H9 (cell line): ENCODE measurements at regions not wholly inside any gene's neighbourhood (a gene's known extent, or its start where the extent isn't known, plus 50 kb on each side); places are given as distances from the start of the nearest gene placed in this dataset.
A peak's percentile ranks its signal among the peaks of the same experiment; 100 is the strongest.

ENCODE experiments used
- DNase-seq: peaks from one replicate; pipeline ENCODE4 v3.0.0-alpha.2; 2017
- H2AFZ ChIP-seq: one replicate; pipeline ENCODE4 v1.6.1; 2013; ENCODE audit warnings: mild to moderate bottlenecking, low read length, control low read depth, moderate library complexity
- H2AK5ac ChIP-seq: 2 replicates; pipeline ENCODE4 v1.6.1; 2013; ENCODE audit warnings: low read length, control low read depth, mixed read lengths; ENCODE audit not compliant: insufficient read length
- H2BK120ac ChIP-seq: one replicate; pipeline ENCODE4 v1.6.1; 2013; ENCODE audit warnings: low read depth, mild to moderate bottlenecking, low read length, control low read depth, inconsistent platforms; ENCODE audit not compliant: poor library complexity, severe bottlenecking
- H2BK12ac ChIP-seq: 2 replicates; pipeline ENCODE4 v1.6.1; 2013; ENCODE audit warnings: low read length, control low read depth, mixed read lengths, low read depth; ENCODE audit not compliant: insufficient read length
- H2BK15ac ChIP-seq: 2 replicates; pipeline ENCODE4 v1.6.1; 2013; ENCODE audit warnings: low read depth, low read length, control low read depth
- H2BK20ac ChIP-seq: one replicate; pipeline ENCODE4 v1.6.1; 2013; ENCODE audit warnings: low read depth, mild to moderate bottlenecking, low read length, control low read depth, inconsistent platforms; ENCODE audit not compliant: poor library complexity, severe bottlenecking
- H2BK5ac ChIP-seq: 2 replicates; pipeline ENCODE4 v1.6.1; 2013; ENCODE audit warnings: low read length, control low read depth, mixed read lengths; ENCODE audit not compliant: insufficient read length
- H3K14ac ChIP-seq: 2 replicates; pipeline ENCODE4 v1.6.1; 2013; ENCODE audit warnings: low read length, control low read depth; ENCODE audit not compliant: insufficient read depth
- H3K18ac ChIP-seq: 2 replicates; pipeline ENCODE4 v1.6.1; 2013; ENCODE audit warnings: low read depth, mild to moderate bottlenecking, mixed read lengths, low read length, control low read depth; ENCODE audit not compliant: insufficient read length
- H3K23ac ChIP-seq: 2 replicates; pipeline ENCODE4 v1.6.1; 2013; ENCODE audit warnings: low read length, control low read depth, mixed read lengths, low read depth; ENCODE audit not compliant: insufficient read length
- H3K23me2 ChIP-seq: 2 replicates; pipeline ENCODE4 v1.6.1; 2013; ENCODE audit warnings: low read depth, mild to moderate bottlenecking, mixed read lengths, low read length, control low read depth; ENCODE audit not compliant: insufficient read length, poor library complexity, severe bottlenecking
- H3K27ac ChIP-seq: 2 replicates; pipeline ENCODE4 v1.5.1; 2013; ENCODE audit warnings: low read length, control low read depth, mixed read lengths, low read depth; ENCODE audit not compliant: insufficient read length
- H3K27me3 ChIP-seq: 2 replicates; pipeline ENCODE4 v1.6.1; 2013; ENCODE audit warnings: low read length, control low read depth, inconsistent platforms; ENCODE audit not compliant: insufficient read depth
- H3K4ac ChIP-seq: 2 replicates; pipeline ENCODE4 v1.6.1; 2013; ENCODE audit warnings: low read depth, mild to moderate bottlenecking, control low read depth, inconsistent platforms, low read length, moderate library complexity
- H3K4me1 ChIP-seq: 2 replicates; pipeline ENCODE4 v1.6.1; 2013; ENCODE audit warnings: low read length, control low read depth, inconsistent platforms; ENCODE audit not compliant: insufficient read depth
- H3K4me2 ChIP-seq: 2 replicates; pipeline ENCODE4 v1.6.1; 2013; ENCODE audit warnings: low read length, control low read depth, mixed read lengths; ENCODE audit not compliant: insufficient read length, insufficient read depth
- H3K56ac ChIP-seq: 2 replicates; pipeline ENCODE4 v1.6.1; 2013; ENCODE audit warnings: low read depth, mild to moderate bottlenecking, mixed read lengths, low read length, control low read depth; ENCODE audit not compliant: insufficient read length
- H3K79me1 ChIP-seq: 2 replicates; pipeline ENCODE4 v1.6.1; 2013; ENCODE audit warnings: low read depth, mild to moderate bottlenecking, moderate library complexity, low read length, control low read depth, inconsistent platforms; ENCODE audit not compliant: insufficient read depth, poor library complexity, severe bottlenecking
- H3K79me2 ChIP-seq: 2 replicates; pipeline ENCODE4 v1.6.1; 2013; ENCODE audit warnings: low read length, control low read depth, inconsistent platforms; ENCODE audit not compliant: insufficient read depth
- H3K9ac ChIP-seq: 2 replicates; pipeline ENCODE4 v1.6.1; 2013; ENCODE audit warnings: low read length, control low read depth, mixed read lengths; ENCODE audit not compliant: insufficient read length; ENCODE audit errors: extremely low read depth
- H3K9me3 ChIP-seq: one replicate; pipeline ENCODE4 v1.6.1; 2013; ENCODE audit warnings: low read depth, low read length, inconsistent platforms; ENCODE audit not compliant: control insufficient read depth
- H3T11ph ChIP-seq: one replicate; pipeline ENCODE4 v1.6.1; 2013; ENCODE audit warnings: mild to moderate bottlenecking, low read length, control low read depth, inconsistent platforms
- H4K20me1 ChIP-seq: one replicate; pipeline ENCODE4 v1.6.1; 2013; ENCODE audit not compliant: control insufficient read depth, insufficient read length, insufficient read depth
- H4K5ac ChIP-seq: 2 replicates; pipeline ENCODE4 v1.6.1; 2013; ENCODE audit warnings: low read depth, mild to moderate bottlenecking, mixed read lengths, low read length, control low read depth; ENCODE audit not compliant: insufficient read length
- H4K8ac ChIP-seq: replicated peaks from 2 replicates; pipeline ENCODE4 v1.6.1; 2013; ENCODE audit warnings: low read length, control low read depth, mixed read lengths, low read depth; ENCODE audit not compliant: insufficient read length
- H4K91ac ChIP-seq: 2 replicates; pipeline ENCODE4 v1.6.1; 2013; ENCODE audit warnings: low read depth, mild to moderate bottlenecking, moderate library complexity, mixed read lengths, low read length, control low read depth; ENCODE audit not compliant: insufficient read length
- H3K27ac Mint-ChIP-seq, 3 experiments: 2 replicates in 2 of 3; 3 replicates in 1 of 3; pipeline ENCODE4 v1.8.0; 2020 to 2021; ENCODE audit warnings: mixed read lengths in 3 of 3, mild to moderate bottlenecking in 1 of 3, moderate library complexity in 1 of 3
- H3K27me3 Mint-ChIP-seq: 2 replicates; pipeline ENCODE4 v1.8.0; 2021; ENCODE audit warnings: low read depth, mild to moderate bottlenecking, moderate library complexity, mixed read lengths
- H3K36me3 Mint-ChIP-seq, 3 experiments: 2 replicates in 2 of 3; 3 replicates in 1 of 3; pipeline ENCODE4 v1.8.0; 2020 to 2021; ENCODE audit warnings: low read depth in 3 of 3, mixed read lengths in 3 of 3; ENCODE audit not compliant: insufficient read depth in 1 of 3
- H3K4me1 Mint-ChIP-seq, 2 experiments: 2 replicates each; pipeline ENCODE4 v1.8.0; 2020; ENCODE audit warnings: mixed read lengths in 2 of 2
- H3K4me3 Mint-ChIP-seq, 2 experiments: 2 replicates in 1 of 2; 3 replicates in 1 of 2; pipeline ENCODE4 v1.8.0; 2020 to 2021; ENCODE audit warnings: mild to moderate bottlenecking in 2 of 2, mixed read lengths in 2 of 2, moderate library complexity in 1 of 2
- H3K9me3 Mint-ChIP-seq, 2 experiments: 2 replicates in 1 of 2; 3 replicates in 1 of 2; pipeline ENCODE4 v1.8.0; 2020; ENCODE audit warnings: mild to moderate bottlenecking in 2 of 2, mixed read lengths in 2 of 2, moderate library complexity in 1 of 2
- WGBS: extraction: QIAGEN DNeasy Blood & Tissue Kit; methylation state at CpG from one replicate; pipeline ENCODE4 v1.1.7; 2013; ENCODE audit warnings: missing lambda C conversion rate, low lambda C conversion rate, mixed read lengths; ENCODE audit not compliant: insufficient read length; ENCODE audit errors: extremely low coverage; 5-methylcytosine and 5-hydroxymethylcytosine counted together
- TF ChIP-seq, protein P1 (sequence below): fragments of 200-600 bp; sonication (generic); conservative IDR thresholded peaks from 3 replicates; pipeline ENCODE4 v1.8.0; 2021; ENCODE audit warnings: antibody characterized with exemption, mild to moderate bottlenecking

DNA sequence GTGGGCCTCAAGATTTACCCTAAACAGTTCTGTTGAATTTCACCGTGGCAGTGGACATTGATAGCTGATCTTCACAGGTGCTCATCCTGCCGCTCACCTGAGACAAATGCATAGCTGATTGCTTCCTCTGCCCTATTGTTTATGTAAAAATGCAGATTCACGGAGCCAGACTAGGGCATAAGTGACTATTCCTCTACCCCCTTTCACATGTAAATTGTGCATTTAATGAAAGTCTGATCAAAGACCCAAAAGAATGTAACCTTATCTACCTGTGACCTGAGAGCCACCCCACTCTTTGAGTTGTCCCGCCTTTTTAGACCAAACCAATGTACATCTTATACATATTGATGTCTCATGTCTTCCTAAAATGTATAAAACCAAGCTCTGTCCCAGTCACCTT, 312.4 kb upstream of the CDH5 start:
- no peak overlapping the region for H3K27ac ChIP-seq
- H2BK15ac ChIP-seq, result no peak overlapping the region
- Mint-ChIP-seq H3K36me3 (no peaks in the 10 kb centered on the region; a peak in 1 of 7 replicates), H3K4me1 (0 out of 4 replicates have a peak, but pooled peaks cover 0 to 2% of the 10 kb centered on the region in 2 experiments), H3K27me3 (no peaks in the 10 kb centered on the region), H3K9me3 (no peaks in the 10 kb centered on the region), H3K4me3 (no peak overlapping the region), H3K27ac (no peak overlapping the region)
- no peak for DNase-seq
- no peak overlapping the region for H3K18ac ChIP-seq
- no peak overlapping the region for H2BK12ac ChIP-seq
- H2BK20ac ChIP-seq, result no peak overlapping the region
- H4K20me1 ChIP-seq, result no peaks in the 10 kb centered on the region
- no peak overlapping the region for H2BK120ac ChIP-seq
- no peak overlapping the region for H3T11ph ChIP-seq
- H3K23me2 ChIP-seq, result no peaks in the 10 kb centered on the region
- H4K8ac ChIP-seq, result no peak overlapping the region
- H3K4me2 ChIP-seq, result peak overlapping the region; percentile 3
- H3K79me1 ChIP-seq, result no peaks in the 10 kb centered on the region
- H2AK5ac ChIP-seq, result no peak overlapping the region
- no peak overlapping the region for H3K4ac ChIP-seq
- no peak overlapping the region for H2AFZ ChIP-seq
- no peaks in the 10 kb centered on the region for H3K9me3 ChIP-seq
- H3K23ac ChIP-seq, result no peak overlapping the region
- no peak overlapping the region for H3K14ac ChIP-seq
- no peaks in the 10 kb centered on the region for H3K27me3 ChIP-seq
- WGBS, result no CpG with 5 or more reads among the region's 4 CpGs
- no peak overlapping the region for H4K5ac ChIP-seq
- H3K9ac ChIP-seq, result no peak overlapping the region
- no peaks in the 10 kb centered on the region for H3K79me2 ChIP-seq
- peaks cover 6% of the 10 kb centered on the region; the same call in 1 of the 2 replicates for H3K4me1 ChIP-seq
- H2BK5ac ChIP-seq, result no peak overlapping the region
- TF ChIP-seq, protein P1, sequence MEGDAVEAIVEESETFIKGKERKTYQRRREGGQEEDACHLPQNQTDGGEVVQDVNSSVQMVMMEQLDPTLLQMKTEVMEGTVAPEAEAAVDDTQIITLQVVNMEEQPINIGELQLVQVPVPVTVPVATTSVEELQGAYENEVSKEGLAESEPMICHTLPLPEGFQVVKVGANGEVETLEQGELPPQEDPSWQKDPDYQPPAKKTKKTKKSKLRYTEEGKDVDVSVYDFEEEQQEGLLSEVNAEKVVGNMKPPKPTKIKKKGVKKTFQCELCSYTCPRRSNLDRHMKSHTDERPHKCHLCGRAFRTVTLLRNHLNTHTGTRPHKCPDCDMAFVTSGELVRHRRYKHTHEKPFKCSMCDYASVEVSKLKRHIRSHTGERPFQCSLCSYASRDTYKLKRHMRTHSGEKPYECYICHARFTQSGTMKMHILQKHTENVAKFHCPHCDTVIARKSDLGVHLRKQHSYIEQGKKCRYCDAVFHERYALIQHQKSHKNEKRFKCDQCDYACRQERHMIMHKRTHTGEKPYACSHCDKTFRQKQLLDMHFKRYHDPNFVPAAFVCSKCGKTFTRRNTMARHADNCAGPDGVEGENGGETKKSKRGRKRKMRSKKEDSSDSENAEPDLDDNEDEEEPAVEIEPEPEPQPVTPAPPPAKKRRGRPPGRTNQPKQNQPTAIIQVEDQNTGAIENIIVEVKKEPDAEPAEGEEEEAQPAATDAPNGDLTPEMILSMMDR, result no peak
- no peak overlapping the region for H4K91ac ChIP-seq
- no peak overlapping the region for H3K56ac ChIP-seq
